ENCODE measurements at regions not wholly inside any gene's neighbourhood (a gene's known extent, or its start where the extent isn't known, plus 50 kb on each side); places are given as distances from the start of the nearest gene placed in this dataset.
A peak's percentile ranks its signal among the peaks of the same experiment; 100 is the strongest.

- TF ChIP-seq CTCF (IDR thresholded peaks at IDR 0.05; ENCODE audit: borderline replicate concordance, control extremely low read depth, extremely low read depth, insufficient read depth, missing control alignments), result no peak
- in situ Hi-C loops (cut with MboI; ENCODE audit: low sequenced_read_pairs, unreplicated experiment), result no loop called here
These were observed 122.7 kb downstream of the LMO4 start for GRCh38 chr1:87451229-87451920.

GRCh38 chr1:87452648-87453047 is 124.0 kb downstream of the LMO4 start:
- no peak for DNase-seq (ENCODE audit: low spot score)
- in situ Hi-C loops (cut with MboI; ENCODE audit: low sequenced_read_pairs, unreplicated experiment), result no loop called here
- no peak for TF ChIP-seq CTCF (IDR thresholded peaks at IDR 0.05; ENCODE audit: borderline replicate concordance, control extremely low read depth, extremely low read depth, insufficient read depth, missing control alignments)

More at GRCh38 chr1:87451229-87451920, 122.7 kb downstream of the LMO4 start:
- no peak for DNase-seq (ENCODE audit: low spot score)

GRCh38 chr1:87457408-87457807 is 128.7 kb downstream of the LMO4 start:
- in situ Hi-C loops (cut with MboI; ENCODE audit: low sequenced_read_pairs, unreplicated experiment), result no loop called here
- DNase-seq (ENCODE audit: low spot score), result no peak
- TF ChIP-seq CTCF (IDR thresholded peaks at IDR 0.05; ENCODE audit: borderline replicate concordance, control extremely low read depth, extremely low read depth, insufficient read depth, missing control alignments), result no peak

- in situ Hi-C loops (cut with MboI; ENCODE audit: low sequenced_read_pairs, unreplicated experiment), result no loop called here
- no peak for TF ChIP-seq CTCF (IDR thresholded peaks at IDR 0.05; ENCODE audit: borderline replicate concordance, control extremely low read depth, extremely low read depth, insufficient read depth, missing control alignments)
- no peak for DNase-seq (ENCODE audit: low spot score)
These were observed 134.2 kb downstream of the LMO4 start for GRCh38 chr1:87462894-87463293.

- DNase-seq (ENCODE audit: low spot score), result peak; percentile 20
- TF ChIP-seq CTCF (IDR thresholded peaks at IDR 0.05; ENCODE audit: borderline replicate concordance, control extremely low read depth, extremely low read depth, insufficient read depth, missing control alignments), result no peak
- in situ Hi-C loops (cut with MboI; ENCODE audit: low sequenced_read_pairs, unreplicated experiment), result no loop called here
These were observed 135.4 kb downstream of the LMO4 start for GRCh38 chr1:87464022-87464490.

GRCh38 chr1:87466621-87467020 is 137.9 kb downstream of the LMO4 start:
- in situ Hi-C loops (cut with MboI; ENCODE audit: low sequenced_read_pairs, unreplicated experiment), result no loop called here
- DNase-seq (ENCODE audit: low spot score), result no peak
- no peak for TF ChIP-seq CTCF (IDR thresholded peaks at IDR 0.05; ENCODE audit: borderline replicate concordance, control extremely low read depth, extremely low read depth, insufficient read depth, missing control alignments)
